ENCODE measurements at regions not wholly inside any gene's neighbourhood (a gene's known extent, or its start where the extent isn't known, plus 50 kb on each side); places are given as distances from the start of the nearest gene placed in this dataset.

GRCh38 chr21:33998402-33998801 is 75.0 kb upstream of the MRPS6 start:
- TF ChIP-seq USF1 (IDR thresholded peaks at IDR 0.05) (no peak), EGR1 (IDR thresholded peaks at IDR 0.05) (no peak), REST (IDR thresholded peaks at IDR 0.05; ENCODE audit: low read depth) (no peak), EP300 (IDR thresholded peaks at IDR 0.05; ENCODE audit: borderline replicate concordance) (no peak), TCF12 (IDR thresholded peaks at IDR 0.05; ENCODE audit: low read depth) (no peak), CEBPB (IDR thresholded peaks at IDR 0.05) (no peak), FOXM1 (IDR thresholded peaks at IDR 0.05; ENCODE audit: borderline replicate concordance, low read depth) (no peak)

- no peak for TF ChIP-seq EP300 (IDR thresholded peaks at IDR 0.05; ENCODE audit: borderline replicate concordance)
- TF ChIP-seq CEBPB (IDR thresholded peaks at IDR 0.05): no peak
- no peak for TF ChIP-seq NFIC (IDR thresholded peaks at IDR 0.05)
- no peak for TF ChIP-seq CREB1 (IDR thresholded peaks at IDR 0.05; ENCODE audit: low read depth)
- no peak for TF ChIP-seq ZBTB7A (IDR thresholded peaks at IDR 0.05; ENCODE audit: low read depth)
- no peak for TF ChIP-seq MAX (IDR thresholded peaks at IDR 0.05)
- TF ChIP-seq USF1 (IDR thresholded peaks at IDR 0.05): no peak
- TF ChIP-seq YY1 (IDR thresholded peaks at IDR 0.05; ENCODE audit: low read depth): no peak
- no peak for TF ChIP-seq TEAD4 (IDR thresholded peaks at IDR 0.05)
- no peak for TF ChIP-seq EGR1 (IDR thresholded peaks at IDR 0.05)
- TF ChIP-seq FOXM1 (IDR thresholded peaks at IDR 0.05; ENCODE audit: borderline replicate concordance, low read depth): no peak
- TF ChIP-seq TCF12 (IDR thresholded peaks at IDR 0.05; ENCODE audit: low read depth): no peak
These were observed 75.9 kb upstream of the MRPS6 start for GRCh38 chr21:33997436-33997835.

- no peak for TF ChIP-seq CREB1 (IDR thresholded peaks at IDR 0.05; ENCODE audit: low read depth)
- no peak for TF ChIP-seq CEBPB (IDR thresholded peaks at IDR 0.05)
- no peak for TF ChIP-seq MAX (IDR thresholded peaks at IDR 0.05)
- no peak for TF ChIP-seq TEAD4 (IDR thresholded peaks at IDR 0.05)
- no peak for TF ChIP-seq FOXM1 (IDR thresholded peaks at IDR 0.05; ENCODE audit: borderline replicate concordance, low read depth)
- no peak for TF ChIP-seq NFIC (IDR thresholded peaks at IDR 0.05)
- no peak for TF ChIP-seq REST (IDR thresholded peaks at IDR 0.05; ENCODE audit: low read depth)
- no peak for TF ChIP-seq ZBTB7A (IDR thresholded peaks at IDR 0.05; ENCODE audit: low read depth)
- no peak for TF ChIP-seq EGR1 (IDR thresholded peaks at IDR 0.05)
- TF ChIP-seq EP300 (IDR thresholded peaks at IDR 0.05; ENCODE audit: borderline replicate concordance): no peak
- no peak for TF ChIP-seq YY1 (IDR thresholded peaks at IDR 0.05; ENCODE audit: low read depth)
- TF ChIP-seq USF1 (IDR thresholded peaks at IDR 0.05): no peak
- no peak for TF ChIP-seq TCF12 (IDR thresholded peaks at IDR 0.05; ENCODE audit: low read depth)
- no peak for TF ChIP-seq TAF1 (IDR thresholded peaks at IDR 0.05; ENCODE audit: low read depth)
These were observed 78.8 kb upstream of the ATP5PO start for GRCh38 chr21:33994373-33994772.

GRCh38 chr21:33993286-33994231 is 78.0 kb upstream of the ATP5PO start:
- TF ChIP-seq ZBTB7A (IDR thresholded peaks at IDR 0.05; ENCODE audit: low read depth): no peak

- no peak for TF ChIP-seq YY1 (IDR thresholded peaks at IDR 0.05; ENCODE audit: low read depth)
- no peak for TF ChIP-seq RAD21 (IDR thresholded peaks at IDR 0.05; ENCODE audit: low read depth)
- no peak for TF ChIP-seq EGR1 (IDR thresholded peaks at IDR 0.05)
These were observed 75.5 kb upstream of the ATP5PO start for GRCh38 chr21:33991133-33991532.

- no peak for TF ChIP-seq TCF12 (IDR thresholded peaks at IDR 0.05; ENCODE audit: low read depth)
- no peak for TF ChIP-seq TEAD4 (IDR thresholded peaks at IDR 0.05)
- TF ChIP-seq CEBPB (IDR thresholded peaks at IDR 0.05): no peak
- no peak for TF ChIP-seq TAF1 (IDR thresholded peaks at IDR 0.05; ENCODE audit: low read depth)
- TF ChIP-seq NFIC (IDR thresholded peaks at IDR 0.05): no peak
- TF ChIP-seq USF1 (IDR thresholded peaks at IDR 0.05): no peak
- no peak for TF ChIP-seq ZBTB7A (IDR thresholded peaks at IDR 0.05; ENCODE audit: low read depth)
- TF ChIP-seq EGR1 (IDR thresholded peaks at IDR 0.05): no peak
- no peak for TF ChIP-seq CREB1 (IDR thresholded peaks at IDR 0.05; ENCODE audit: low read depth)
- TF ChIP-seq MAX (IDR thresholded peaks at IDR 0.05): no peak
- TF ChIP-seq RAD21 (IDR thresholded peaks at IDR 0.05; ENCODE audit: low read depth): no peak
- TF ChIP-seq EP300 (IDR thresholded peaks at IDR 0.05; ENCODE audit: borderline replicate concordance): no peak
- no peak for TF ChIP-seq REST (IDR thresholded peaks at IDR 0.05; ENCODE audit: low read depth)
- TF ChIP-seq FOXM1 (IDR thresholded peaks at IDR 0.05; ENCODE audit: borderline replicate concordance, low read depth): no peak
- no peak for TF ChIP-seq YY1 (IDR thresholded peaks at IDR 0.05; ENCODE audit: low read depth)
These were observed 73.8 kb upstream of the ATP5PO start for GRCh38 chr21:33989440-33989839.
